ENCODE measurements at regions not wholly inside any gene's neighbourhood (a gene's known extent, or its start where the extent isn't known, plus 50 kb on each side); places are given as distances from the start of the nearest gene placed in this dataset.

DNA sequence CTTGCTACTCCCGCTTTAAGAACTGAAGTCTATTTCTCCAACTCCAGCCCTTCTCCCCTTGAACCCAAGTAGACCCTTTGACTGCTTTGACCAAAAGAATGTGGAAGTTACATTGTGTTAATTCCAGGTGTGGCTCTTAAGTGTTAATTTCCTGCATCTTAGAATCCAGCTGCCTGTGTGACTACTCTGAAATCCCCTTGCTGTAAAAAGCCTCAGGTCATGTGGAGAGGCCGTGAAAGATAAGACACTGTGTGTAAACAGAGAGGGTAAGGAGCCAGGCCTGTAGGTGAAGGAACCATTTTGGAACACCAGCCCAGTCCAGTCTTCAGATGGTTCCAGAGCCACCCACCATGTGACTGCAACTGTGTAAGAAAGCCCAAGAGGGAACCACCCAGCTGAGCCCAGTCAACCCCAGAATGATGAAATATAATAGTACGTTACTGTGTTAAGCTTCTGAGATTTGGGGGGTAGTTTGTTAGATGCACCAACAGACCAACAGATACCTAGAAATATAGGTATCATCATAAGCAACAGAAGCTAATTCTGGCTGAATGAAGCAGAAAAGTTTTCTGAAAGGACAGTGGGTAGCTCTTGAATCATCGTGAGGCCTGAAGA lies 59.4 kb upstream of the CCDC112 start:
- TF ChIP-seq, protein P1, sequence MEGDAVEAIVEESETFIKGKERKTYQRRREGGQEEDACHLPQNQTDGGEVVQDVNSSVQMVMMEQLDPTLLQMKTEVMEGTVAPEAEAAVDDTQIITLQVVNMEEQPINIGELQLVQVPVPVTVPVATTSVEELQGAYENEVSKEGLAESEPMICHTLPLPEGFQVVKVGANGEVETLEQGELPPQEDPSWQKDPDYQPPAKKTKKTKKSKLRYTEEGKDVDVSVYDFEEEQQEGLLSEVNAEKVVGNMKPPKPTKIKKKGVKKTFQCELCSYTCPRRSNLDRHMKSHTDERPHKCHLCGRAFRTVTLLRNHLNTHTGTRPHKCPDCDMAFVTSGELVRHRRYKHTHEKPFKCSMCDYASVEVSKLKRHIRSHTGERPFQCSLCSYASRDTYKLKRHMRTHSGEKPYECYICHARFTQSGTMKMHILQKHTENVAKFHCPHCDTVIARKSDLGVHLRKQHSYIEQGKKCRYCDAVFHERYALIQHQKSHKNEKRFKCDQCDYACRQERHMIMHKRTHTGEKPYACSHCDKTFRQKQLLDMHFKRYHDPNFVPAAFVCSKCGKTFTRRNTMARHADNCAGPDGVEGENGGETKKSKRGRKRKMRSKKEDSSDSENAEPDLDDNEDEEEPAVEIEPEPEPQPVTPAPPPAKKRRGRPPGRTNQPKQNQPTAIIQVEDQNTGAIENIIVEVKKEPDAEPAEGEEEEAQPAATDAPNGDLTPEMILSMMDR (IDR thresholded peaks at IDR 0.05; ENCODE audit: low read depth, low read length) = no peak
- Histone ChIP-seq H3K9me3 (ENCODE audit: severe bottlenecking) (peaks cover 4% of the 10 kb centered on the region), H3K27me3 (ENCODE audit: insufficient read depth, low read depth, severe bottlenecking) (no peaks in the 10 kb centered on the region), H3K4me3 (ENCODE audit: low read depth, low read length) (no peak overlapping the region), H3K36me3 (no peaks in the 10 kb centered on the region), H3K27ac (no peak overlapping the region)
- no peak for DNase-seq

GRCh38 chr5:115355095-115355494 lies 58.6 kb upstream of the CCDC112 start:
- Histone ChIP-seq H3K4me3 (ENCODE audit: low read depth, low read length) (no peak overlapping the region), H3K9me3 (ENCODE audit: severe bottlenecking) (peaks cover 4% of the 10 kb centered on the region), H3K27me3 (ENCODE audit: insufficient read depth, low read depth, severe bottlenecking) (no peaks in the 10 kb centered on the region), H3K36me3 (no peaks in the 10 kb centered on the region), H3K27ac (no peak overlapping the region)
- TF ChIP-seq, protein P1 (IDR thresholded peaks at IDR 0.05; ENCODE audit: low read depth, low read length) = no peak
- no peak for DNase-seq

- H3K36me3 ChIP-seq = no peaks in the 10 kb centered on the region
- no peak overlapping the region for H3K27ac ChIP-seq
- H3K27me3 ChIP-seq (ENCODE audit: insufficient read depth, low read depth, severe bottlenecking) = no peaks in the 10 kb centered on the region
- H3K4me3 ChIP-seq (ENCODE audit: low read depth, low read length) = no peak overlapping the region
- peaks cover 4% of the 10 kb centered on the region for H3K9me3 ChIP-seq (ENCODE audit: severe bottlenecking)
- DNase-seq = no peak
- TF ChIP-seq, protein P1 (IDR thresholded peaks at IDR 0.05; ENCODE audit: low read depth, low read length) = no peak
Measured at GRCh38 chr5:115354246-115354645, 57.8 kb upstream of the CCDC112 start.

- Histone ChIP-seq H3K27me3 (ENCODE audit: insufficient read depth, low read depth, severe bottlenecking) (no peaks in the 10 kb centered on the region), H3K27ac (no peak overlapping the region), H3K4me3 (ENCODE audit: low read depth, low read length) (no peak overlapping the region), H3K36me3 (no peaks in the 10 kb centered on the region), H3K9me3 (ENCODE audit: severe bottlenecking) (peaks cover 4% of the 10 kb centered on the region)
- DNase-seq = no peak
- TF ChIP-seq, protein P1 (IDR thresholded peaks at IDR 0.05; ENCODE audit: low read depth, low read length) = no peak
Measured at GRCh38 chr5:115352571-115352970, 56.1 kb upstream of the CCDC112 start.

DNA sequence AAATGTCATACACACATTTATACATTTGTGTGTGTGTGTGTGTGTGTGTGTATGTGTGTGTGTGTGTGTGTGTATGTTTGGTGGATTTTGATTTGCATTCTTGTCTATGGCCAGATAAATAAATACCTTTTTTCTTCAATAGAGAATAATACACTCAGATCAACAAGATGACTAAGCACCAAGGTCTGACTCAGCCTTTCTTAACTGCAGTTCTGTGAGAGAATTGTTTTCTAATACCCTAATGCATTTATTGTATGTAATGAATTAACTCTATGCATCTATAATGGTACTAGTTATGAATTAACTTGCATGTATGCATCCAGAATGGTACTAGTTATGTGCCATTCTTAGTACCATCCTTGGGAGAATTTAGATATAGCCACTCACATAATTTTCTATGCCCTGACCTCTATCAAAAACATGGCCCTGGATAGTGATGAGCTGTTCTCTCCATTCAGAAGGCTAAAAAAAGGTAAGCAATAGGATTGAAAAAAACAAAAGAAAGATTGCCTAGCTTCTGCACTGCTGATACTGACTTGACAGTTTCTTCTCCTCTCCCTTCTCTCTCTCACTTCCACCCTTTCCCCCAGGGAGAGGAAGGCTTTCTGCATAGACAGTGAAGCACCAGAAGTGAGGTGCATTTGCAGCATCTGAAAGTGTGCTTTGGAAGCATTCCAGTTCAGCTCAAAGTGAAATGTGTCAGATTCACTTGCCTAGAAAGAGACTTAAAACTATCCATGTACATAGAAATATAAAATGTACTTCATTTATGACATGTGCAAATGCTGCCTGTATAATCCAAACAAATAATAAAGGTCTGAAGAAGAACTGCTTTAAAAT lies 55.1 kb upstream of the CCDC112 start:
- no peaks in the 10 kb centered on the region for H3K27me3 ChIP-seq (ENCODE audit: insufficient read depth, low read depth, severe bottlenecking)
- no peaks in the 10 kb centered on the region for H3K36me3 ChIP-seq
- no peak overlapping the region for H3K27ac ChIP-seq
- H3K4me3 ChIP-seq (ENCODE audit: low read depth, low read length) = no peak overlapping the region
- TF ChIP-seq, protein P1 (IDR thresholded peaks at IDR 0.05; ENCODE audit: low read depth, low read length) = no peak
- H3K9me3 ChIP-seq (ENCODE audit: severe bottlenecking) = peaks cover 4% of the 10 kb centered on the region
- no peak for DNase-seq

All from WERI-Rb-1 (cell line).